ENCODE measurements at regions not wholly inside any gene's neighbourhood (a gene's known extent, or its start where the extent isn't known, plus 50 kb on each side); places are given as distances from the start of the nearest gene placed in this dataset.

DNA sequence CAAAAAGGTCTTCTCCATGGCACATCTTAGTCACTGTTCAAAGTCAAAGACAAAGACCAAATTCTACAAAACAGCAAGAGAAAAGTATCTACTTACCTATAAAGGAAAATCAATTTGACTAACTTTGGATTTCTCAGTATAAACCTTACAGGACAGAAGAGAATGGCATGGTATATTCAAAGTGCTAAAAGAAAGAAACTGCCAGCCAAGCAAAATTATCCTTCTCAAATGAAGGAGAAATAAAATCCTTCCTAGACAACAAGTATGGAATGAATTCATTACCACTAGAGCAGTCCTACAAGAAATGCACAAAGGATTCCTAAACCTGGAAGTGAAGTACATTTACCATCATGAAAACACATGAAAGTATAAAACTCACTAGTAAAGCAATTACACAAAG lies 235.5 kb downstream of the STK31 start:
- TF ChIP-seq, protein P1, sequence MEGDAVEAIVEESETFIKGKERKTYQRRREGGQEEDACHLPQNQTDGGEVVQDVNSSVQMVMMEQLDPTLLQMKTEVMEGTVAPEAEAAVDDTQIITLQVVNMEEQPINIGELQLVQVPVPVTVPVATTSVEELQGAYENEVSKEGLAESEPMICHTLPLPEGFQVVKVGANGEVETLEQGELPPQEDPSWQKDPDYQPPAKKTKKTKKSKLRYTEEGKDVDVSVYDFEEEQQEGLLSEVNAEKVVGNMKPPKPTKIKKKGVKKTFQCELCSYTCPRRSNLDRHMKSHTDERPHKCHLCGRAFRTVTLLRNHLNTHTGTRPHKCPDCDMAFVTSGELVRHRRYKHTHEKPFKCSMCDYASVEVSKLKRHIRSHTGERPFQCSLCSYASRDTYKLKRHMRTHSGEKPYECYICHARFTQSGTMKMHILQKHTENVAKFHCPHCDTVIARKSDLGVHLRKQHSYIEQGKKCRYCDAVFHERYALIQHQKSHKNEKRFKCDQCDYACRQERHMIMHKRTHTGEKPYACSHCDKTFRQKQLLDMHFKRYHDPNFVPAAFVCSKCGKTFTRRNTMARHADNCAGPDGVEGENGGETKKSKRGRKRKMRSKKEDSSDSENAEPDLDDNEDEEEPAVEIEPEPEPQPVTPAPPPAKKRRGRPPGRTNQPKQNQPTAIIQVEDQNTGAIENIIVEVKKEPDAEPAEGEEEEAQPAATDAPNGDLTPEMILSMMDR (IDR thresholded peaks at IDR 0.05; ENCODE audit: borderline replicate concordance, insufficient read depth, low read depth, low read length) = no peak

DNA sequence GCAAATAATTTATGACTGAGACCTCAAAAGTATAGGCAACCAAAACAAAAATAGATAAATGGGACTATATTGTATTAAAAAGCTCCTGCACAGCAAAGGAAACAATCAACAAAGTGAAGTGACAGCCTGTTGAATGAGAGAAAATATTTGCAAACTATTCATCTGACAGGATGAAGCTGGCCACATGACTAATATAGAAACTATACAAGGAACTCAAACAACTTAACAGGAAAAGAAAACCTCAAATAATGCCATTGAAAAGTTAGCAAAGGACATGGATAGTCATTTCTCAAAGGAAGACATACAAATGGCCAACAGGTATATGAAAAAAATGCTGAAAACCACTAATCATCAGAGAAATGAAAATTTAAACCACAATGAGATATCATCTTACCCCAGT lies 245.1 kb downstream of the STK31 start:
- no peak overlapping the region for H3K4me3 ChIP-seq (ENCODE audit: low read depth, low read length)
- TF ChIP-seq, protein P1 (IDR thresholded peaks at IDR 0.05; ENCODE audit: borderline replicate concordance, insufficient read depth, low read depth, low read length) = no peak

More for the DNA sequence above, 235.5 kb downstream of the STK31 start:
- H3K4me3 ChIP-seq (ENCODE audit: low read depth, low read length) = no peak overlapping the region

DNA sequence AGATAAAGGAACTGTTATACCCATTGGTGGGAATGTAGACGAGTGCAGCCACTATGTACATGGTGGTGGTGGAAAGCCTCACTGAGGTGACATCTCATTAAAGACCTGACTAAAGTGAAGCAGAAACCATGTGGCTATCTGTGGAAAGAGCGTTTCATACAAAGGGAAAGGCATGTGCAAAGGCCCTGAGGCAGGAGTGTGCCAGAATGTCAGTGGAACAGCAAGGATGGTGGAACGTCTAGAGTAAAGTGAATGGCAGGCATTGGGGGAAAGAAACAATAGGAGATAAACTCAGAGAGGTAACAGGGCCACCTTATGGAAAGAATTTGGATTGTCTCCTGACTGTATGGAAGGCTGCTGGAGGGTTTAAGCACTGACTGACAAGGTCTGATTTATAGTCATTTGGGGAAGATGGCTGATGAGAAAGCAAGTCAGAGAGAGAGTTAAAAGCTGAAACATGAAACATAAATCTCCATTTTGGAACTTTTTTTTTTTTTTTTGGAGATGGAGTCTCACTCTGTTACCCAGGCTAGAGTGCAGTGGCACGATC lies 245.7 kb downstream of the STK31 start:
- H3K4me3 ChIP-seq (ENCODE audit: low read depth, low read length) = no peak overlapping the region
- TF ChIP-seq, protein P1 (IDR thresholded peaks at IDR 0.05; ENCODE audit: borderline replicate concordance, insufficient read depth, low read depth, low read length) = no peak

DNA sequence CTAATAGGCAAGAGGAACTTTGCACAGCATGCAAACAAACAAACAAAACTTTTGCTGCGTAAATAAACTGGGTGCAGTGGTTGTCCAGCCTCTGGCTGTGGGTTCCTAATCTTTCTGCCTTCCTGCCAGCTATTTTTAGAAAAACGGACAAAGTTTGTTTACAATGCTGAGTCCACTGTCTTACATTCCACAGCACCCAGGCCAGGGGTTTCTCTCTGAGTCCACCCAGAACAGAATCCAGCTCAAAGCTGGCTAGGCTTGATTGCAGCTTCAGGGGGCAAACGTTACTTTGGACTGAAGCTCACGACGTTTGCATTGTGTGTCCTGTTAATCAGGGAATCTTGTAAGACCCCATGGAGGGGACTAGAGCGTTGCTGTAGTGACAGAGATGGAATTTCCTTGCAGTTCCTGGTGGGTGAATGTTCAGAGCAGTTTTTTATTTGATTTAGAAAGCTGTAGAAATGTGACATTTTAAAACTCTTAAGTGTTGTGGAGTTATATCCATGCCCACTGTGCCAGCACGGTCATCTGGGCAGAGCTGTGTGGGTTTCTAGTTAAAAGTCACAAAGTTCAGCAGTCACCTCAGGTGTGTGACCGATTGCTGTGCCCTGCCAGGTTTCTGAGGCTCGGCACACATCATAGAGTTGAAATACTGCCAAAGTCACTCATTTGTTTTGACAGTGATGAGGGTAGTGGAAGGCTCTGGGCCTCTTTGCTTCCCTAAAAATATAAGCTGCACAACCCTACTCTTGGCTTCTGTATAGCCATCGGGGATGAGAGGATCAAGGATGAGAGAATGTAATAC lies 247.0 kb downstream of the STK31 start:
- H3K4me3 ChIP-seq (ENCODE audit: low read depth, low read length) = no peak overlapping the region
- TF ChIP-seq, protein P1 (IDR thresholded peaks at IDR 0.05; ENCODE audit: borderline replicate concordance, insufficient read depth, low read depth, low read length) = no peak

DNA sequence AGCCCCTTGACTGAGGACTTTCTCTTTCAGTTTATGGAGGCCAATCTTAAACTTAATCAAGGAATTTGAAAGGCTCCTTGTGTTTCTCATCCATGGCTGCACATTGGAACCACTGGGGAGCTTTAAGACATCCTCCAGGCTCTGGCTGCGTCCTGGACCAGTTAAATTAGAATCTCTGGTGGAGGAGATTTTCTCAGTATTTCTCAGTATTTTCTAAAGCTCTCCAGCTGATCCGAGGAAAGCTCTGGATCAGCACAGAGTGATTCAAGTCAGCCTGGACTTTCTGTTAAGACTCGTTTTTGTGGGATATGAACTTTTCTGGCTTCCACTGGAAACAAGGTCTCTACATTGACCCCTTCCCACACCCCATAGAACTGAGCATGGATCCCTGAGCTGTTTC lies 249.8 kb downstream of the STK31 start:
- H3K4me3 ChIP-seq (ENCODE audit: low read depth, low read length) = no peak overlapping the region
- TF ChIP-seq, protein P1 (IDR thresholded peaks at IDR 0.05; ENCODE audit: borderline replicate concordance, insufficient read depth, low read depth, low read length) = no peak

DNA sequence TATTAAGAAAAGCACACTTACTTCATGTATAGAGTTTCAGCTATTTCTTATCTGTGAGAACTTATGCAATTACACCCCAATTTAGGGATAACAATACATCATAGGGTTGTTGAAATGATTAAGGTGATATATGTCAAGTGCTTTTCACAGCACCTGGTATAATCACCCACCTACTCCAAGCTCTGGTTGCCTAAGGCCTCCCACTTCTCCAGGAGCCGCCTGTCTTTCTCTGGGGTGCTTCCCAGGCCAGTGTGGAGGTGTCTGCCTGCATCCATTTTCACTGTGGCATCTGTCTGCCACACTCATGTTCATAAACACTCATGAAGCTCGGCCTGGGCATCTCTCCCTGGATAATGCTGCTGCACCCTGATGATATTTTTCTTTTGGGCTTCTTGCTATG lies 250.3 kb downstream of the STK31 start:
- no peak overlapping the region for H3K4me3 ChIP-seq (ENCODE audit: low read depth, low read length)

More for the DNA sequence above, 250.3 kb downstream of the STK31 start:
- TF ChIP-seq, protein P1 (IDR thresholded peaks at IDR 0.05; ENCODE audit: borderline replicate concordance, insufficient read depth, low read depth, low read length) = no peak
